HEK293 (cell line): ENCODE measurements at regions not wholly inside any gene's neighbourhood (a gene's known extent, or its start where the extent isn't known, plus 50 kb on each side); places are given as distances from the start of the nearest gene placed in this dataset.

Experiments
- CTCF ChIA-PET: fragments of 350-600 bp; formaldehyde crosslinking; extraction: SDS; loops from one replicate; lab custom pipeline; 2021; ENCODE audit warnings: antibody characterized with exemption; lab: Yijun Ruan, JAX
- POLR2A ChIA-PET: fragments of 300-600 bp; formaldehyde crosslinking; extraction: SDS; loops from one replicate; lab custom pipeline; 2020; ENCODE audit warnings: antibody characterized with exemption, inconsistent platforms; lab: Yijun Ruan, JAX
- H3K27ac ChIP-seq: fragments of 200-500 bp; sonication (Bioruptor generic); 2 replicates; pipeline ENCODE4 v1.5.1; 2014; ENCODE audit warnings: low read depth, low read length, control low read depth, inconsistent platforms; ENCODE audit errors: extremely low read depth
- H3K36me3 ChIP-seq, 2 experiments: fragments of 200-500 bp in 1 of 2; sonication (Bioruptor generic) in 1 of 2; 1 replicate in 1 of 2; 2 replicates in 1 of 2; pipeline ENCODE4 v1.5.1; 2014 to 2017; ENCODE audit warnings: inconsistent platforms in 2 of 2, low read length in 2 of 2; ENCODE audit not compliant: control insufficient read depth in 2 of 2, insufficient read depth in 1 of 2
- H3K4me1 ChIP-seq: fragments of 200-500 bp; sonication (Bioruptor generic); 2 replicates; pipeline ENCODE4 v1.5.1; 2014; ENCODE audit warnings: mild to moderate bottlenecking, low read length, inconsistent platforms; ENCODE audit not compliant: control insufficient read depth, insufficient read depth
- H3K4me3 ChIP-seq: 2 replicates; pipeline ENCODE4 v1.5.1; 2011; ENCODE audit warnings: low read depth, mild to moderate bottlenecking, control low read depth, low read length, moderate library complexity
- H3K9me3 ChIP-seq: fragments of 200-500 bp; sonication (Bioruptor generic); 2 replicates; pipeline ENCODE4 v1.5.1; 2014; ENCODE audit warnings: low read depth, low read length, inconsistent platforms; ENCODE audit not compliant: control insufficient read depth, insufficient read depth
- REPIN1 ChIP-seq: fragments of 450-650 bp; formaldehyde crosslinking; IDR thresholded peaks from 2 replicates; pipeline ENCODE4 v1.5.1; 2017; ENCODE audit warnings: missing biosample characterization, missing genetic modification characterization, low read depth
- SALL2 ChIP-seq: fragments of 450-650 bp; formaldehyde crosslinking; IDR thresholded peaks from 2 replicates; pipeline ENCODE4 v1.5.0; 2017; ENCODE audit warnings: missing biosample characterization, mild to moderate bottlenecking, missing genetic modification characterization, borderline replicate concordance
- SP7 ChIP-seq: fragments of 450-650 bp; formaldehyde crosslinking; IDR thresholded peaks from 2 replicates; pipeline ENCODE4 v1.5.1; 2016; ENCODE audit warnings: missing biosample characterization, missing genetic modification characterization
- ZNF10 ChIP-seq: fragments of 450-650 bp; formaldehyde crosslinking; IDR thresholded peaks from 2 replicates; pipeline ENCODE4 v1.5.1; 2017; ENCODE audit warnings: missing biosample characterization, missing genetic modification characterization
- ZNF202 ChIP-seq: fragments of 450-650 bp; formaldehyde crosslinking; IDR thresholded peaks from 2 replicates; pipeline ENCODE4 v1.5.1; 2016; ENCODE audit warnings: missing biosample characterization, missing genetic modification characterization, borderline replicate concordance
- ZNF23 ChIP-seq: fragments of 450-650 bp; formaldehyde crosslinking; IDR thresholded peaks from 2 replicates; pipeline ENCODE4 v1.5.1; 2016; ENCODE audit warnings: missing biosample characterization, missing genetic modification characterization, borderline replicate concordance
- ZNF341 ChIP-seq: fragments of 450-650 bp; formaldehyde crosslinking; IDR thresholded peaks from 2 replicates; pipeline ENCODE4; 2016; ENCODE audit warnings: low read depth, missing biosample characterization, missing genetic modification characterization
- ZNF350 ChIP-seq: fragments of 450-650 bp; formaldehyde crosslinking; IDR thresholded peaks from 2 replicates; pipeline ENCODE4 v1.5.0; 2017; ENCODE audit warnings: missing biosample characterization, mild to moderate bottlenecking, missing genetic modification characterization
- ZNF404 ChIP-seq: fragments of 450-650 bp; formaldehyde crosslinking; IDR thresholded peaks from 2 replicates; pipeline ENCODE4 v1.5.1; 2017; ENCODE audit warnings: missing biosample characterization, missing genetic modification characterization
- ZNF501 ChIP-seq: fragments of 450-650 bp; formaldehyde crosslinking; IDR thresholded peaks from 2 replicates; pipeline ENCODE4 v1.5.1; 2016; ENCODE audit warnings: missing biosample characterization, missing genetic modification characterization
- ZNF514 ChIP-seq: fragments of 450-650 bp; formaldehyde crosslinking; IDR thresholded peaks from 2 replicates; pipeline ENCODE4 v1.5.1; 2016; ENCODE audit warnings: missing biosample characterization, missing genetic modification characterization
- ZNF529 ChIP-seq: fragments of 450-650 bp; formaldehyde crosslinking; IDR thresholded peaks from 2 replicates; pipeline ENCODE4 v1.5.1; 2017; ENCODE audit warnings: missing genetic modification characterization, missing biosample characterization; ENCODE audit not compliant: insufficient replicate concordance
- ZNF701 ChIP-seq: fragments of 450-650 bp; formaldehyde crosslinking; IDR thresholded peaks from 2 replicates; pipeline ENCODE4 v1.5.1; 2016; ENCODE audit warnings: missing biosample characterization, missing genetic modification characterization
- ZNF768 ChIP-seq: fragments of 450-650 bp; formaldehyde crosslinking; IDR thresholded peaks from 2 replicates; pipeline ENCODE4 v1.5.1; 2018; ENCODE audit warnings: missing biosample characterization, mild to moderate bottlenecking, missing genetic modification characterization
- ZNF830 ChIP-seq: fragments of 450-650 bp; IDR thresholded peaks from 2 replicates; pipeline ENCODE4 v1.5.0; 2018; ENCODE audit warnings: missing biosample characterization, missing genetic modification characterization, low read depth, mild to moderate bottlenecking, moderate library complexity
- ZNF843 ChIP-seq: fragments of 450-650 bp; formaldehyde crosslinking; IDR thresholded peaks from 2 replicates; pipeline ENCODE4 v1.5.1; 2016; ENCODE audit warnings: missing biosample characterization, missing genetic modification characterization
- TF ChIP-seq, protein P1 (sequence below): fragments of 450-650 bp; formaldehyde crosslinking; IDR thresholded peaks from 2 replicates; pipeline ENCODE4 v1.5.1; 2017; ENCODE audit warnings: missing biosample characterization, missing genetic modification characterization
- TF ChIP-seq, protein P2 (sequence below): fragments of 450-650 bp; formaldehyde crosslinking; IDR thresholded peaks from 2 replicates; pipeline ENCODE4 v1.5.1; 2017; ENCODE audit warnings: missing biosample characterization, mild to moderate bottlenecking, missing genetic modification characterization, moderate library complexity
- TF ChIP-seq, protein P3 (sequence below): fragments of 450-650 bp; formaldehyde crosslinking; IDR thresholded peaks from 2 replicates; pipeline ENCODE4 v1.5.1; 2016; ENCODE audit warnings: missing biosample characterization, missing genetic modification characterization
- TF ChIP-seq, protein P4 (sequence below): fragments of 450-650 bp; formaldehyde crosslinking; IDR thresholded peaks from 2 replicates; pipeline ENCODE4 v1.5.1; 2016; ENCODE audit warnings: missing biosample characterization, missing genetic modification characterization
- TF ChIP-seq, protein P5 (sequence below): fragments of 450-650 bp; formaldehyde crosslinking; IDR thresholded peaks from 2 replicates; pipeline ENCODE4 v1.5.1; 2017; ENCODE audit warnings: missing biosample characterization, missing genetic modification characterization
- TF ChIP-seq, protein P6 (sequence below): fragments of 450-650 bp; formaldehyde crosslinking; IDR thresholded peaks from 2 replicates; pipeline ENCODE4 v1.5.1; 2016; ENCODE audit warnings: missing biosample characterization, missing genetic modification characterization

DNA sequence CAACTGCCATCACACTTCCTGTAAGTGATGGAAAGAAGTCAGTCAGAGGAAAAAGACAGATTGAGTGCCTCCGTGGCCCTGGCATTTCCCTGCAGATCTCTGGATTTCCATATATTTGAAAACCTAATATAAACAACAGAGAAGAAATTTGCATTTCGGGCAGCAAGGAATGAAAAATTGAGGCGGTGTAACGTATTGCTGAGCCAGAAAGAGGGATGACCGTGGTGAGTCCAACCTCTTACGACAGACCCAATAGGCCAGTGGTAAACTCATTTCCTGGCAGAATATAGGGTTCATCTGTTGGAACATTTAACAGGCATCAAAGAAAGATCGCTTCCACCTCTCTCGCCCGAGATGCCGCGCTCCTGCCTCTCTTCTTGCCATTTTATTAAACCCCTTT is 336.5 kb downstream of the MIAT start:
- ChIA-PET POLR2A (interaction anchor here (0.6 kb wide), 1 partner anchor 38 kb away, joined by 3 read pairs; no protein-coding TSS in a partner anchor), CTCF (no interaction called here)
- Histone ChIP-seq H3K4me1 (no peaks in the 10 kb centered on the region), H3K36me3 (no peaks in the 10 kb centered on the region), H3K9me3 (no peaks in the 10 kb centered on the region), H3K27ac (no peak overlapping the region), H3K4me3 (no peak overlapping the region)
- TF ChIP-seq, protein P1, sequence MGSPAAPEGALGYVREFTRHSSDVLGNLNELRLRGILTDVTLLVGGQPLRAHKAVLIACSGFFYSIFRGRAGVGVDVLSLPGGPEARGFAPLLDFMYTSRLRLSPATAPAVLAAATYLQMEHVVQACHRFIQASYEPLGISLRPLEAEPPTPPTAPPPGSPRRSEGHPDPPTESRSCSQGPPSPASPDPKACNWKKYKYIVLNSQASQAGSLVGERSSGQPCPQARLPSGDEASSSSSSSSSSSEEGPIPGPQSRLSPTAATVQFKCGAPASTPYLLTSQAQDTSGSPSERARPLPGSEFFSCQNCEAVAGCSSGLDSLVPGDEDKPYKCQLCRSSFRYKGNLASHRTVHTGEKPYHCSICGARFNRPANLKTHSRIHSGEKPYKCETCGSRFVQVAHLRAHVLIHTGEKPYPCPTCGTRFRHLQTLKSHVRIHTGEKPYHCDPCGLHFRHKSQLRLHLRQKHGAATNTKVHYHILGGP, result no peak
- TF ChIP-seq ZNF23 (tag by site-specific recombination) (no peak), ZNF529 (tag by site-specific recombination) (no peak), ZNF501 (tag by site-specific recombination) (no peak), ZNF514 (no peak), ZNF341 (tag by site-specific recombination) (no peak), SALL2 (tag by site-specific recombination) (no peak)

DNA sequence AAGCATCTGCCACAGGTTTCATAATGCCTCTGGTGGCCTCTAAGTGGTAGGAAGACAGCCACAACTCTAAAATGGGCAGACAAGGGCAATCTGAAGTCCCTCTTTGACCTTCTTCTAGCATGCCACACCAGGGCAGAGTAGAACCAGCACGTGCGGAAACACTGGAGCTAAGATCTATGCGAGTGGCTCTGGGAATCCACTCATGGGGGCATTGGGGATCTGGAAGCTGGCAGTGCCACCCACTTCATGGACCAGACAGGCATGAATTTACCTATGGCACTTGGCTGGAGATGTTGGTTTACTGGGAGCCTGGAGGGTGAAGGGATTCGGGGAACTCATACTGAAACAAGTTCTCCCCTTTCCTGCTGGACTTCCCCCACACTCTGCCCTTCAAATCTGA is 337.4 kb downstream of the MIAT start:
- Histone ChIP-seq H3K4me1 (no peaks in the 10 kb centered on the region), H3K4me3 (no peak overlapping the region), H3K27ac (no peak overlapping the region), H3K9me3 (no peaks in the 10 kb centered on the region), H3K36me3 (no peaks in the 10 kb centered on the region)
- CTCF ChIA-PET, result interaction anchor here (0.6 kb wide), 1 partner anchor 29 kb away, joined by 3 read pairs; no protein-coding TSS in a partner anchor
- TF ChIP-seq ZNF202 (tag by site-specific recombination) (no peak), SP7 (tag by site-specific recombination) (no peak), ZNF830 (tag by site-specific recombination) (no peak), REPIN1 (tag by site-specific recombination) (no peak), ZNF404 (tag by site-specific recombination) (no peak), ZNF701 (tag by site-specific recombination) (no peak), ZNF501 (tag by site-specific recombination) (no peak), ZNF350 (tag by site-specific recombination) (no peak), ZNF10 (tag by site-specific recombination) (no peak), ZNF843 (tag by site-specific recombination) (no peak), ZNF768 (tag by site-specific recombination) (no peak)
- TF ChIP-seq, protein P2, sequence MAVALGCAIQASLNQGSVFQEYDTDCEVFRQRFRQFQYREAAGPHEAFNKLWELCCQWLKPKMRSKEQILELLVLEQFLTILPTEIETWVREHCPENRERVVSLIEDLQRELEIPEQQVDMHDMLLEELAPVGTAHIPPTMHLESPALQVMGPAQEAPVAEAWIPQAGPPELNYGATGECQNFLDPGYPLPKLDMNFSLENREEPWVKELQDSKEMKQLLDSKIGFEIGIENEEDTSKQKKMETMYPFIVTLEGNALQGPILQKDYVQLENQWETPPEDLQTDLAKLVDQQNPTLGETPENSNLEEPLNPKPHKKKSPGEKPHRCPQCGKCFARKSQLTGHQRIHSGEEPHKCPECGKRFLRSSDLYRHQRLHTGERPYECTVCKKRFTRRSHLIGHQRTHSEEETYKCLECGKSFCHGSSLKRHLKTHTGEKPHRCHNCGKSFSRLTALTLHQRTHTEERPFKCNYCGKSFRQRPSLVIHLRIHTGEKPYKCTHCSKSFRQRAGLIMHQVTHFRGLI, result no peak
- TF ChIP-seq, protein P3, sequence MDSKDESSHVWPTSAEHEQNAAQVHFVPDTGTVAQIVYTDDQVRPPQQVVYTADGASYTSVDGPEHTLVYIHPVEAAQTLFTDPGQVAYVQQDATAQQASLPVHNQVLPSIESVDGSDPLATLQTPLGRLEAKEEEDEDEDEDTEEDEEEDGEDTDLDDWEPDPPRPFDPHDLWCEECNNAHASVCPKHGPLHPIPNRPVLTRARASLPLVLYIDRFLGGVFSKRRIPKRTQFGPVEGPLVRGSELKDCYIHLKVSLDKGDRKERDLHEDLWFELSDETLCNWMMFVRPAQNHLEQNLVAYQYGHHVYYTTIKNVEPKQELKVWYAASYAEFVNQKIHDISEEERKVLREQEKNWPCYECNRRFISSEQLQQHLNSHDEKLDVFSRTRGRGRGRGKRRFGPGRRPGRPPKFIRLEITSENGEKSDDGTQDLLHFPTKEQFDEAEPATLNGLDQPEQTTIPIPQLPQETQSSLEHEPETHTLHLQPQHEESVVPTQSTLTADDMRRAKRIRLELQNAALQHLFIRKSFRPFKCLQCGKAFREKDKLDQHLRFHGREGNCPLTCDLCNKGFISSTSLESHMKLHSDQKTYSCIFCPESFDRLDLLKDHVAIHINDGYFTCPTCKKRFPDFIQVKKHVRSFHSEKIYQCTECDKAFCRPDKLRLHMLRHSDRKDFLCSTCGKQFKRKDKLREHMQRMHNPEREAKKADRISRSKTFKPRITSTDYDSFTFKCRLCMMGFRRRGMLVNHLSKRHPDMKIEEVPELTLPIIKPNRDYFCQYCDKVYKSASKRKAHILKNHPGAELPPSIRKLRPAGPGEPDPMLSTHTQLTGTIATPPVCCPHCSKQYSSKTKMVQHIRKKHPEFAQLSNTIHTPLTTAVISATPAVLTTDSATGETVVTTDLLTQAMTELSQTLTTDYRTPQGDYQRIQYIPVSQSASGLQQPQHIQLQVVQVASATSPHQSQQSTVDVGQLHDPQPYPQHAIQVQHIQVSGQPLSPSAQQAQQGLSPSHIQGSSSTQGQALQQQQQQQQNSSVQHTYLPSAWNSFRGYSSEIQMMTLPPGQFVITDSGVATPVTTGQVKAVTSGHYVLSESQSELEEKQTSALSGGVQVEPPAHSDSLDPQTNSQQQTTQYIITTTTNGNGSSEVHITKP (tag by site-specific recombination), result no peak
- TF ChIP-seq, protein P4, sequence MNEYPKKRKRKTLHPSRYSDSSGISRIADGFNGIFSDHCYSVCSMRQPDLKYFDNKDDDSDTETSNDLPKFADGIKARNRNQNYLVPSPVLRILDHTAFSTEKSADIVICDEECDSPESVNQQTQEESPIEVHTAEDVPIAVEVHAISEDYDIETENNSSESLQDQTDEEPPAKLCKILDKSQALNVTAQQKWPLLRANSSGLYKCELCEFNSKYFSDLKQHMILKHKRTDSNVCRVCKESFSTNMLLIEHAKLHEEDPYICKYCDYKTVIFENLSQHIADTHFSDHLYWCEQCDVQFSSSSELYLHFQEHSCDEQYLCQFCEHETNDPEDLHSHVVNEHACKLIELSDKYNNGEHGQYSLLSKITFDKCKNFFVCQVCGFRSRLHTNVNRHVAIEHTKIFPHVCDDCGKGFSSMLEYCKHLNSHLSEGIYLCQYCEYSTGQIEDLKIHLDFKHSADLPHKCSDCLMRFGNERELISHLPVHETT (tag by site-specific recombination), result no peak
- TF ChIP-seq, protein P5, sequence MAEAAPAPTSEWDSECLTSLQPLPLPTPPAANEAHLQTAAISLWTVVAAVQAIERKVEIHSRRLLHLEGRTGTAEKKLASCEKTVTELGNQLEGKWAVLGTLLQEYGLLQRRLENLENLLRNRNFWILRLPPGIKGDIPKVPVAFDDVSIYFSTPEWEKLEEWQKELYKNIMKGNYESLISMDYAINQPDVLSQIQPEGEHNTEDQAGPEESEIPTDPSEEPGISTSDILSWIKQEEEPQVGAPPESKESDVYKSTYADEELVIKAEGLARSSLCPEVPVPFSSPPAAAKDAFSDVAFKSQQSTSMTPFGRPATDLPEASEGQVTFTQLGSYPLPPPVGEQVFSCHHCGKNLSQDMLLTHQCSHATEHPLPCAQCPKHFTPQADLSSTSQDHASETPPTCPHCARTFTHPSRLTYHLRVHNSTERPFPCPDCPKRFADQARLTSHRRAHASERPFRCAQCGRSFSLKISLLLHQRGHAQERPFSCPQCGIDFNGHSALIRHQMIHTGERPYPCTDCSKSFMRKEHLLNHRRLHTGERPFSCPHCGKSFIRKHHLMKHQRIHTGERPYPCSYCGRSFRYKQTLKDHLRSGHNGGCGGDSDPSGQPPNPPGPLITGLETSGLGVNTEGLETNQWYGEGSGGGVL (tag by site-specific recombination), result no peak
- TF ChIP-seq, protein P6, sequence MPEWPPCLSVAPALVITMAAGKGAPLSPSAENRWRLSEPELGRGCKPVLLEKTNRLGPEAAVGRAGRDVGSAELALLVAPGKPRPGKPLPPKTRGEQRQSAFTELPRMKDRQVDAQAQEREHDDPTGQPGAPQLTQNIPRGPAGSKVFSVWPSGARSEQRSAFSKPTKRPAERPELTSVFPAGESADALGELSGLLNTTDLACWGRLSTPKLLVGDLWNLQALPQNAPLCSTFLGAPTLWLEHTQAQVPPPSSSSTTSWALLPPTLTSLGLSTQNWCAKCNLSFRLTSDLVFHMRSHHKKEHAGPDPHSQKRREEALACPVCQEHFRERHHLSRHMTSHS (tag by site-specific recombination), result no peak
- TF ChIP-seq, all 188 proteins: peak for 0
- POLR2A ChIA-PET, result no interaction called here
